Peyer's patch (tissue), 4 donors: ENCODE measurements at regions not wholly inside any gene's neighbourhood (a gene's known extent, or its start where the extent isn't known, plus 50 kb on each side); places are given as distances from the start of the nearest gene placed in this dataset.

Source experiments
- POLR2A ChIP-seq, 2 donors: fragments of 450-650 bp; IDR thresholded peaks; one replicate each; pipeline ENCODE4 v1.5.1; 2017; ENCODE audit warnings: antibody characterized with exemption in 2 of 2, mild to moderate bottlenecking in 2 of 2, moderate library complexity in 2 of 2
- TF ChIP-seq, protein P1 (sequence below), 6 experiments: fragments of 450-650 bp in 4 of 6; fragments of 200-600 bp in 2 of 6; sonication (generic) in 1 of 6; IDR thresholded peaks; one replicate each; pipeline ENCODE4 v1.5.1; 2017 to 2019; ENCODE audit warnings: antibody characterized with exemption in 6 of 6, mild to moderate bottlenecking in 3 of 6, moderate library complexity in 1 of 6

DNA sequence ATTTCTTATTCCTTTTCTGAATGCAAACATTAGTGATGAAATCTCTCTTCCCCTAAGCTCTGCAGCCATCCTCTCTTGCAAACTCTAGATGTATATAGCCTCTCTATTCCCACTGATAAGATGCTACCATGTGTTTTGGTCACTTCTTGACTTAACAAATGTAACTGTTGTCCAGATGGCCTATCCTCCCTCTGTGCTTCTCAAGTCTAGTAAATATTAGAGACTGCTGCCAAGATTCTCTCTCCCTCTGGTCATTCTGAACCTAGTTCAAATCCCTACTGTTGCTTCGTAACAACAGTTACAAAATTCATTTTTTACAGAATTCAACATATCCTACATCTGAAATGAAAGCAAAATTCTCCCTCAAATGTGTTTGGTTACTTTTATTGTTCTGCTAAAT, 156.6 kb downstream of the TXNL1 start:
- no peak for TF ChIP-seq POLR2A (IDR thresholded peaks at IDR 0.05)
- TF ChIP-seq, protein P1, sequence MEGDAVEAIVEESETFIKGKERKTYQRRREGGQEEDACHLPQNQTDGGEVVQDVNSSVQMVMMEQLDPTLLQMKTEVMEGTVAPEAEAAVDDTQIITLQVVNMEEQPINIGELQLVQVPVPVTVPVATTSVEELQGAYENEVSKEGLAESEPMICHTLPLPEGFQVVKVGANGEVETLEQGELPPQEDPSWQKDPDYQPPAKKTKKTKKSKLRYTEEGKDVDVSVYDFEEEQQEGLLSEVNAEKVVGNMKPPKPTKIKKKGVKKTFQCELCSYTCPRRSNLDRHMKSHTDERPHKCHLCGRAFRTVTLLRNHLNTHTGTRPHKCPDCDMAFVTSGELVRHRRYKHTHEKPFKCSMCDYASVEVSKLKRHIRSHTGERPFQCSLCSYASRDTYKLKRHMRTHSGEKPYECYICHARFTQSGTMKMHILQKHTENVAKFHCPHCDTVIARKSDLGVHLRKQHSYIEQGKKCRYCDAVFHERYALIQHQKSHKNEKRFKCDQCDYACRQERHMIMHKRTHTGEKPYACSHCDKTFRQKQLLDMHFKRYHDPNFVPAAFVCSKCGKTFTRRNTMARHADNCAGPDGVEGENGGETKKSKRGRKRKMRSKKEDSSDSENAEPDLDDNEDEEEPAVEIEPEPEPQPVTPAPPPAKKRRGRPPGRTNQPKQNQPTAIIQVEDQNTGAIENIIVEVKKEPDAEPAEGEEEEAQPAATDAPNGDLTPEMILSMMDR (IDR thresholded peaks at IDR 0.05), result no peak
